ENCODE measurements at regions not wholly inside any gene's neighbourhood (a gene's known extent, or its start where the extent isn't known, plus 50 kb on each side); places are given as distances from the start of the nearest gene placed in this dataset.

DNA sequence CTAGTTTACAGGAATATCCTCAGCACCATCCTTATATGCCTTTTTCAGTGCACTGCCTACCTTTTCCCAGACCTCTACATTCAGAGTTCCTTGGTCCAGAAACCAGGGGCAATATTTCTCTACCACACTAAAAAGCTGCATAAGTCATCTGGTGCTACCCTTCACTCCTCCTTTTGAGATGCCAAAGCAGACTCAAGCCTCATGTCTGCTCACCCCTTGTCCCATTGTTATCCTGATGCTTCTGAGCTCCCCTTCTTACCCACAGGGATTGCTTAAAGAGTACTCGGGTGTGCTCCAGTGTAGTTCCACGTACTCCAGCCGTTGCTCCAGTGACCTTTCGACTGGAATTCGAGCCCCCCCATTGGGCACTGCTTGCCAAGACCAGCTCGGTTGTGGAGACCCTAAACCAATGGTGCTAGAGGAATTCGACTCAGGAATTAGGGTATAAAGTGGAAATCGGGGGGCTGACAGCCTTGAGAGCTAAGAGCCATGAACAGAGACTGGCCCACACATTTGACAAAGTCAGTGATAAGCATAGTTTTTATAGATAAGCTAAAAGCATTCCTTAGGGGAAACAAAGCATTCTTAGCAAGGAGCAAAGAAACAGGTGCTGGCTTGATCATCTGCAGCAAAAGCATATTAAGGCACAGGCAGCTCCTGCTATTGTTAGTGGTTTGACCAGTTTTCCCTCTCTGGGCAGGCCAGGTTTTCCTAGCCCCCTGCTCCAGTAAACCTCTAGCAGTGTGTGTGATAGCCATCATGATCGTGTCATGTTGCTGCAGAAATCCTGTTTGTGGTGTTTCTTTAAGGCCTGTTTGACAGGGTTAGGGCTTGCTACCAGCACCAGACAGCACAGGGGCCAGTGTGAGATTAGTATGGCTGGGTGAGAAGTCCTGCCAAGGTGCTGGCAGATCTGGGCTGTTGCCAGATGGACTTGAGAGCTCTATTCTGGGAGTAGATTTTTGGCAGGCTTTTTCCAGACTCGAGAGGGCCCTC is 57.5 kb upstream of the WDR1 start:
- no peak for DNase-seq (ENCODE audit: low spot score)

DNA sequence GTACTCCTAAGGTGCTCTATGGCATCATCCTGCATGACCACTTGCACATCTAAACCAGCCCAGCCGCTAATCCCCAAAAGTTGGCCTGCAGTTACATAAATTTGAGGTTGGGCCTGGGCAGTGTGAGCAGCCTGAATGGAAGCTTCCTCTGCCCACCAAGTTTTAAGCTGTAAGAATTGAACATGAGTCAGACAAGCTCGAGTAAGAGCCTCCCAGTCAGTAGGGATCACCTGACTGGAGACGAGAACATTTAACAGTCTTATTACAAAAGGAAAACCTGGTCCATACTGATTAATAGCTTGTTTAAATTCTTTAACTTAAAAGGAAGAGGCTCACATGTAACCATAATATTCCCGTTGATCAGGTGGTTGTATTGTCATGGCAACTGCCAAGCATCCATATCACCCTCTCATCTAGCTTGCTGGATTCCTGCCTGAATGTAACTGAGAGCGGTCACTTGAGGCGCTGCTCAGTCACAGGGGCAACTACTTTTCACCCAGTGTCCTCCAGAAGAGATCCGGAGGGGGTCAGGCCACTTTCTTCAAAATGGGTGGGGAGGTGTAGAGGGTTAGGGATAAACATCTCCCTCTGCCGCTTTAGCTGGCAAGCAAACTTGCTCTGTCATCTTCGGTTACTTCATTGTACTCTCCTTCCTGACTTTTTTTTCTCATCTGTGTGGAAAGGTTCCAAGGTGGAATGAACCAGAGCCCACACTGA is 56.6 kb upstream of the WDR1 start:
- no peak for DNase-seq (ENCODE audit: low spot score)

- no peak for DNase-seq (ENCODE audit: low spot score)
Measured at GRCh38 chr4:10172278-10172921, 55.8 kb upstream of the WDR1 start.

- no peak for DNase-seq (ENCODE audit: low spot score)
Measured at GRCh38 chr4:10171055-10171454, 54.5 kb upstream of the WDR1 start.

DNA sequence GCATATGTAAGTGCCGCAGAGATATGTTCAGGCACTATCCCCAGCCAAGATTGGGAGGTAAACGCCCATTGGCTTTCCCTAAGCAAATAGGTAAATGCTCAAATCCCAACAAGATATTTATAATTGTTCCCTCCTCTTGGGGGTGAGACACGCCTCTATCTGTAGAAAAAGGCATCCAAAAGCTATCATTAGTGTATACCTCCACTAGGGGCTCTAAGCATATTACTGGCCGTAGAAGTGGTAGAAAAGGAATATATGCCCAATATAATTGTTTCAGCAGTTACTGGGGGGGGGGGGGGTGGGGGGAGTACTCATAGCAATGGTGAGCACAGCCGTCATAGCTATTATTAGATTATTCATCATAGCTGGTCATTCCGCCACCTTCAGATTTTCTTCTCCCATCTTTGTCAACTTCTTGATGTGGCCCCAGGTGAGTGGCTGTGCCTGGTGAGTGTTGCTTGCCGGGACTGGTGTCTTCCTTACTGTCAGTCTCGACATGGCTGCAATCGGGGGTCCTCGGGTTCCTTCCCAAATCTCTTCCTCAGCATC is 53.3 kb upstream of the WDR1 start:
- DNase-seq (ENCODE audit: low spot score): no peak

DNA sequence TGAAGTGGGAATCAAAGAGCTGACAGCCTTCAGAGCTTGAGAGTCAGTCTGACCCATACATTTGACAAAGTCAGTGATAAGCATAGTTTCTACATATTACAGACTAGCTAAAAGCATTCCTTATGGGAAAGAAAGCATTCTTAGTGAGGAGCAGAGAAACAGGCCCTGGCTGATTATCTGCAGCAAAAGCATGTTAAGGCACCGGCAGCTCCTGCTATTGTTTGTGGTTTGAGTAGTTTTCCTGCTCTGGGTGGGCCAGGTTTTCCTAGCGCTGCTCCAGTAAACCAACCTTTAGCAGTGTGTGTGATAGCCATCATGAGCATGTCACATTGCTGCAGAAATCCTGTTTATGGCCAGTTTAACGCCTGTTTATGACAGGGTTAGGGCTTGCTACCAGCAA is 51.6 kb upstream of the WDR1 start:
- DNase-seq (ENCODE audit: low spot score): no peak

DNA sequence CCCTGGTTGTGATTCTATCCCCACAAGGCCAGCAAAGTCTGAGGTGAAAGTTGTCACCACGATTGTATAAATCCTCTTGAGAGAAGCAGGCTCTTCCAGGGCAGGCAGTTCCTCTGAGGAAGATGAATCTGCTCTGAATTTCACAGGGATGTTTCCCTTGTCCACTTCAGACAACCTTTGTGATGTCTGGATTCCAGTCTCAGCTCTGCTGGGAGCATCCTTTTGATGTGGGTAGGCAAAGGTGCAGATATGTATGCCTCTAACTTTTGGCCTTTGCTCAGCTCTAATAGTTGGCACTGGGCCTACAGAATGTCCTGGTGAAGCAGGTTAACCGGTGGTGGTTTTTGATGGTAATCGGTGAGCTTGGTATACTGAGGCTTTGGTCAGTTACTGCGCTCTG is 50.6 kb upstream of the WDR1 start:
- DNase-seq (ENCODE audit: low spot score): no peak
